ENCODE measurements at regions not wholly inside any gene's neighbourhood (a gene's known extent, or its start where the extent isn't known, plus 50 kb on each side); places are given as distances from the start of the nearest gene placed in this dataset.
"Not testable (repeated sequence)": the region's sequence is repeated elsewhere in the genome, so short reads cannot be mapped to it uniquely, and the experiment has no call there.

- peaks cover 2% of the 10 kb centered on the region for H3K79me1 ChIP-seq (ENCODE audit: low read length)
Measured at GRCh38 chr4:158122501-158122900, 50.3 kb downstream of the GASK1B start.

GRCh38 chr4:158121161-158121579 is 51.7 kb downstream of the GASK1B start:
- Histone ChIP-seq H3K4me2 (ENCODE audit: low read length) (no peak overlapping the region), H2AK5ac (ENCODE audit: low read length) (no peak overlapping the region), H2AFZ (ENCODE audit: insufficient read depth, low read length, poor library complexity) (no peak overlapping the region), H3K27me3 (ENCODE audit: insufficient read depth, low read length) (no peaks in the 10 kb centered on the region), H4K91ac (ENCODE audit: low read depth, low read length) (no peak overlapping the region), H3K4me3 (ENCODE audit: low read depth, low read length) (no peak overlapping the region), H3K23ac (ENCODE audit: low read length) (no peak overlapping the region), H3K14ac (ENCODE audit: low read length) (no peak overlapping the region), H3K9ac (ENCODE audit: low read length) (no peak overlapping the region), H3K4me1 (ENCODE audit: control insufficient read depth in 1 of 2, insufficient read depth in 2 of 2, low read length in 2 of 2) (no peaks in the 10 kb centered on the region), H2BK120ac (ENCODE audit: insufficient read depth, low read length, poor library complexity) (no peak overlapping the region), H3K9me3 (ENCODE audit: insufficient read depth, low read depth, low read length) (no peaks in the 10 kb centered on the region), H2BK12ac (ENCODE audit: low read length) (no peak overlapping the region), H3K79me1 (ENCODE audit: low read length) (peaks cover 2% of the 10 kb centered on the region), H3K18ac (ENCODE audit: low read length) (no peak overlapping the region), H3K27ac (ENCODE audit: low read depth, low read length) (peak overlapping the region; percentile 89), H4K12ac (ENCODE audit: low read depth, low read length) (no peak overlapping the region), H3K4ac (ENCODE audit: low read depth, low read length) (no peak overlapping the region), H4K8ac (ENCODE audit: low read depth, low read length) (no peak overlapping the region), H3K79me2 (ENCODE audit: control insufficient read depth, insufficient read depth, low read length, poor library complexity) (no peaks in the 10 kb centered on the region), H2BK5ac (ENCODE audit: low read depth, low read length, poor library complexity) (no peak overlapping the region), H3K36me3 (ENCODE audit: control insufficient read depth in 1 of 2, insufficient read depth in 2 of 2, low read length in 2 of 2) (no peaks in the 10 kb centered on the region)
- WGBS (ENCODE audit: extremely low coverage, insufficient coverage, insufficient read length): no CpG with 5 or more reads among the region's 3 CpGs
- DNase-seq: peak; percentile 62 to 78

More at GRCh38 chr4:158122501-158122900, 50.3 kb downstream of the GASK1B start:
- Histone ChIP-seq H2AK5ac (ENCODE audit: low read length) (no peak overlapping the region), H2BK120ac (ENCODE audit: insufficient read depth, low read length, poor library complexity) (no peak overlapping the region), H4K91ac (ENCODE audit: low read depth, low read length) (no peak overlapping the region), H4K12ac (ENCODE audit: low read depth, low read length) (no peak overlapping the region), H3K36me3 (ENCODE audit: control insufficient read depth in 1 of 2, insufficient read depth in 2 of 2, low read length in 2 of 2) (no peaks in the 10 kb centered on the region), H3K4me1 (ENCODE audit: control insufficient read depth in 1 of 2, insufficient read depth in 2 of 2, low read length in 2 of 2) (no peaks in the 10 kb centered on the region), H4K8ac (ENCODE audit: low read depth, low read length) (no peak overlapping the region), H2AFZ (ENCODE audit: insufficient read depth, low read length, poor library complexity) (no peak overlapping the region), H3K18ac (ENCODE audit: low read length) (no peak overlapping the region), H3K9me3 (ENCODE audit: insufficient read depth, low read depth, low read length) (no peaks in the 10 kb centered on the region), H3K79me2 (ENCODE audit: control insufficient read depth, insufficient read depth, low read length, poor library complexity) (no peaks in the 10 kb centered on the region), H3K4me2 (ENCODE audit: low read length) (no peak overlapping the region), H3K14ac (ENCODE audit: low read length) (no peak overlapping the region), H2BK12ac (ENCODE audit: low read length) (no peak overlapping the region), H3K4ac (ENCODE audit: low read depth, low read length) (no peak overlapping the region), H2BK5ac (ENCODE audit: low read depth, low read length, poor library complexity) (no peak overlapping the region), H3K23ac (ENCODE audit: low read length) (no peak overlapping the region), H3K4me3 (ENCODE audit: low read depth, low read length) (no peak overlapping the region), H3K27me3 (ENCODE audit: insufficient read depth, low read length) (no peaks in the 10 kb centered on the region), H3K9ac (ENCODE audit: low read length) (no peak overlapping the region), H3K27ac (ENCODE audit: low read depth, low read length) (no peak overlapping the region)
- no CpG with 5 or more reads among the region's 2 CpGs for WGBS (ENCODE audit: extremely low coverage, insufficient coverage, insufficient read length)
- no peak for DNase-seq

GRCh38 chr4:158120645-158121151 is 52.1 kb downstream of the GASK1B start:
- not testable (repeated sequence) for H3K18ac ChIP-seq (ENCODE audit: low read length)

GRCh38 chr4:158112611-158113010 is 60.2 kb downstream of the GASK1B start:
- H4K12ac ChIP-seq (ENCODE audit: low read depth, low read length): no peak overlapping the region
- no peaks in the 10 kb centered on the region for H3K36me3 ChIP-seq (ENCODE audit: control insufficient read depth in 1 of 2, insufficient read depth in 2 of 2, low read length in 2 of 2)
- H3K23ac ChIP-seq (ENCODE audit: low read length): no peak overlapping the region
- no peaks in the 10 kb centered on the region for H3K27me3 ChIP-seq (ENCODE audit: insufficient read depth, low read length)
- no peak overlapping the region for H3K27ac ChIP-seq (ENCODE audit: low read depth, low read length)
- H3K14ac ChIP-seq (ENCODE audit: low read length): no peak overlapping the region
- no peak overlapping the region for H2BK12ac ChIP-seq (ENCODE audit: low read length)
- H2BK120ac ChIP-seq (ENCODE audit: insufficient read depth, low read length, poor library complexity): no peak overlapping the region
- H2AK5ac ChIP-seq (ENCODE audit: low read length): no peak overlapping the region
- H3K4me3 ChIP-seq (ENCODE audit: low read depth, low read length): no peak overlapping the region
- no peaks in the 10 kb centered on the region for H3K4me1 ChIP-seq (ENCODE audit: control insufficient read depth in 1 of 2, insufficient read depth in 2 of 2, low read length in 2 of 2)
- H3K18ac ChIP-seq (ENCODE audit: low read length): no peak overlapping the region
- no peaks in the 10 kb centered on the region for H3K9me3 ChIP-seq (ENCODE audit: insufficient read depth, low read depth, low read length)
- H3K79me2 ChIP-seq (ENCODE audit: control insufficient read depth, insufficient read depth, low read length, poor library complexity): no peaks in the 10 kb centered on the region
- no peak overlapping the region for H2BK5ac ChIP-seq (ENCODE audit: low read depth, low read length, poor library complexity)
- H2AFZ ChIP-seq (ENCODE audit: insufficient read depth, low read length, poor library complexity): no peak overlapping the region
- no peaks in the 10 kb centered on the region for H3K79me1 ChIP-seq (ENCODE audit: low read length)
- no peak overlapping the region for H3K4ac ChIP-seq (ENCODE audit: low read depth, low read length)
- H3K9ac ChIP-seq (ENCODE audit: low read length): no peak overlapping the region
- no peak for DNase-seq
- no peak overlapping the region for H3K4me2 ChIP-seq (ENCODE audit: low read length)
- no peak overlapping the region for H4K91ac ChIP-seq (ENCODE audit: low read depth, low read length)
- H4K8ac ChIP-seq (ENCODE audit: low read depth, low read length): no peak overlapping the region

More at GRCh38 chr4:158120645-158121151, 52.1 kb downstream of the GASK1B start:
- Histone ChIP-seq H2BK12ac (ENCODE audit: low read length) (peak overlapping the region; percentile 92), H4K91ac (ENCODE audit: low read depth, low read length) (peak overlapping the region; percentile 66), H2BK120ac (ENCODE audit: insufficient read depth, low read length, poor library complexity) (peak overlapping the region; percentile 76), H3K27ac (ENCODE audit: low read depth, low read length) (peak overlapping the region; percentile 89), H2BK5ac (ENCODE audit: low read depth, low read length, poor library complexity) (peak overlapping the region; percentile 72)
- H3K9ac ChIP-seq (ENCODE audit: low read length); H3K14ac ChIP-seq (ENCODE audit: low read length); H4K12ac ChIP-seq (ENCODE audit: low read depth, low read length); H3K36me3 ChIP-seq (ENCODE audit: control insufficient read depth in 1 of 2, insufficient read depth in 2 of 2, low read length in 2 of 2); H2AK5ac ChIP-seq (ENCODE audit: low read length); H3K4ac ChIP-seq (ENCODE audit: low read depth, low read length); H3K79me1 ChIP-seq (ENCODE audit: low read length); H3K4me1 ChIP-seq (ENCODE audit: control insufficient read depth in 1 of 2, insufficient read depth in 2 of 2, low read length in 2 of 2); H3K4me2 ChIP-seq (ENCODE audit: low read length); H3K79me2 ChIP-seq (ENCODE audit: control insufficient read depth, insufficient read depth, low read length, poor library complexity); H2AFZ ChIP-seq (ENCODE audit: insufficient read depth, low read length, poor library complexity); H3K4me3 ChIP-seq (ENCODE audit: low read depth, low read length); H3K9me3 ChIP-seq (ENCODE audit: insufficient read depth, low read depth, low read length); DNase-seq; H3K23ac ChIP-seq (ENCODE audit: low read length); H4K8ac ChIP-seq (ENCODE audit: low read depth, low read length); H3K27me3 ChIP-seq (ENCODE audit: insufficient read depth, low read length): not testable (repeated sequence)
- WGBS (ENCODE audit: extremely low coverage, insufficient coverage, insufficient read length): no CpG with 5 or more reads among the region's 6 CpGs

Data from trophoblast cell (in vitro differentiated cells and primary cell).